Hematopoietic multipotent progenitor cell (in vitro differentiated cells): ENCODE measurements at regions not wholly inside any gene's neighbourhood (a gene's known extent, or its start where the extent isn't known, plus 50 kb on each side); places are given as distances from the start of the nearest gene placed in this dataset.
A peak's percentile ranks its signal among the peaks of the same experiment; 100 is the strongest.
"Not testable (repeated sequence)": the region's sequence is repeated elsewhere in the genome, so short reads cannot be mapped to it uniquely, and the experiment has no call there.

Experiments
- DNase-seq, 3 donors: peaks; one replicate each; pipeline ENCODE4 v3.0.0-alpha.2; 2011 to 2015; ENCODE audit warnings: low read depth in 2 of 3, low spot score in 2 of 3

DNA sequence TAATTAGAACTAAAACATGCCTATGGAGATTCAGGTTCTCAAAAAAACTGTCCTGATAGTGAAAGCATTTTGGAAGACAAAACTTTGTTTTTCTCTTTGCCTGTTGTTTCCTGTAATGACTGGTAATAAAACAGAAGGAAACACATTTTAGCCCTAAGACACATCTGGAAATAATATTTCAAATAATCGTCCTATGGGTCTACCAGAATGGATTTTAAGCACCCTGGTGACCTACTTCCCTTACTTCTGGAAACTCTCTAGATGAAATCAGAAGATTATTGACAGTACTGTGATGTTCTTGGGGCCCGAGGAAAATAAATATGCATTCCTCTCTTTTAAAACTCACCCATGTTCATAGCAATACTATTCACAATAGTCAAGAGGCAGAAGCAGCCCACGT, 110.1 kb upstream of the TLE4 start:
- DNase-seq, result peak in 1 of 3 donors; percentile 48

DNA sequence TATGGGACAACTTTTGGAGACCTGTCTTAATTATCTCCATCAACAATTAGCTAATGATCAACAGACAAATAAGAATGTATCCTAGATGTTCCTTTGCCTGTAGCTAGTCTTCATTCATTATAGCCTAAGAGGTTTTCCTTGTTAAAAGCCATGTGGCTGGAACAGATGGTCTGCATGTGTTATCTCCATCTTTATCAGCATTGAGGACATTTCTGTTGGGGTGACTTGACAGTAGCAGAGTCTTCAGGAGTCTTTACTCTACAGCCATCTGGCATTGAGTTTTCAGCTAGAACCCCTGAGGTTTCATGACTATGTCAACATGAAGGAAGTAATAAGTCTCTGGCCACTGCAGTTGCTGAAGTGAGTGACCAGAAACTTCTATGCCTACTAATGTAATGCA, 106.6 kb upstream of the TLE4 start:
- no peak for DNase-seq

DNA sequence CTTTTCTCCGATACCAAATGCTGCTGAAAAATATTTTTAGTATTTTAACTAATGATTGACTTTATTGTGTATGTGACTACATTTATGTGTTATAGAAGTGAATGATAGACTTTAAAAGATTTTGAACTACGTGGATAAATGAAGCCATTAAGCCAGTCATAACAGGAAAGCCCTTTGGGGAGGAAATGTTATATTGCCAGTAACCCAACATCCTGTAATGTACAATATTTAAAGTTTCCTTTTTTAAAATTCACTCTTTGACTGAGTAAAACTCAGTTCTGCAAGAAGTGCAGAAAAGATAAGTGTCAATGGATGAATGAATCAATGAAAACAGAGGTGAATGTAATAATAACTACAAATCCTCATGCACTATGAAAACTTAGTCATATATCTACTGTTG, 102.6 kb upstream of the TLE4 start:
- no peak for DNase-seq

DNA sequence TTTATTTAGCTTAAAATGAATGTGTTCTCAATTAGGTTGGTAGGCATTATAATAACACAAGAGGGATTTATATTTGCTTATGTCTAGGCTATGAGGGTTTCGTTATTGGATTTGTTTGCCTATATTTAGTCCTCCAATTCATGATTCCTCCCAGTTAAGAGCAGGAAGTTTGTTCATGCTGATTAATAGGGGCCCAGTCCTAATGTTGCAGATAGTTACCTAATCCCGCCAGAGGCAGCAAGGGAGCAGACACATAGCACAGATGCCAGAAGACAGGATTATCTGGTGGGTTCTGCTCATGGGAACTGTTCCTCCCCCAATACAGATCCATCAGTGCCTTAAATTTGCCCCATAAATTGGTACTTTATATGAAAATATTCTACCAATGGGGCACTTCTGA, 100.8 kb upstream of the TLE4 start:
- no peak for DNase-seq

DNA sequence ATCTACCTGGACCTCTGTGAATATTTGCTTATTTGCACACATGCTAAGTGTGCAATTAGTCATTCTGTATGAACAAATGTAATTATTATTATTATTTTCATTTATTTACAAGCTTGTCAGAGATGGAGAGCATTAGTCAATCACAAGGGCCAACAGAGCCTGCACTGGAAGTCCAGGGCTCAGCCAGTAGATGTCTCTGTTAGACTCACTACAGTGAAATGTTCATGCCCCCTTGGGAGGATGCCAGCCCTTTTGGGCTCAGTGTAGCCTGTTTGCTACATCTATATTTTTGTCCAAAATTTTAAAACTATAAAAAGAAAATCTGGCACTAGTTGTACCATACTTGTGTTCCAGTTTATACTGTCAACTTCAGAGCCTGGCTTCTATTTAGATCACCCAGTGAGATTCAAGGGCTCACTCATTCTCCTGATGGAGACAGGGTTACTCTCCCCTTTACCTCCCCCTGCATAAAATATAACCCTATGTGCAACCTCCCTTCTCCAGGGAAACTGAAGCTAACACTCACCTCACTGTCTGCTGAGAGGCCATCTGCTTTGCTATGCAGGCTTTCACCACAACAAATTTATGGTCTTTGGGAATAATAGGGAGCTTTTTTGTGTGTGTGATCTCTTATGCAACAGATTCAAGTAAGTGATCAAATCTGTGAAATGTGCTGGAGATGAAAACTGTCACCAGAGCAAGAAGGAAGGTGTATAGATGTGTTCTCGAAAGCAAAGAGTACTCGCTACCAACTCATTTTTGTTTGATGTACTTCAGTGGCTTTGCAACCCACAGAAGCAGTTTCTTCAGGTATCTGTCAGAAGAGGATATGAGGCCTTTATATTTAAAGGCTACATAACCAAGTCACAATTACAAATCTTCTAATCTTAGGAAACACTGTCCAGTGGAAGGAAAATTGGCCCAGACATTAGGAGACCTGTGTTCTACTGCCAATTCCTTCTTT, 99.9 kb upstream of the TLE4 start:
- peak in 2 of 3 donors; percentile 37 to 74 for DNase-seq

DNA sequence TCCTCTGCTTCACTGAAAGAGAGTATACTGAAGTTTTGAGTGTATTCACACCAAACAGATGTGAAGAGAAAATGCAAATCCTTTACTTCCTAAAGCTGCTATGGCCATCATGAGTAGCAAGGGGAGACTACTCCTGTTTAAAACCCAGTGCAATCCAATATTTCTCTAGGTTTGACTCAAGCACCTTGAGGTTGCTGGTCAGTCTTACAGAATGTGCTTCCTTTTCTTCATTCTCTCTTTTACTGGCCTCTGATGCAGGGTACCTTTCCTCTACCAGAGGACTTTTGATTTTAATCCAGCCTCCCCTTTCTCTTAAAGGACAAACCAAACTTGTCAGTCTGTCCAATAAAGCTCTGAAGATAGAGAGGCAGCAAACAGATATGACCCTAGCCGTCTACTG, 98.1 kb upstream of the TLE4 start:
- no peak for DNase-seq

DNA sequence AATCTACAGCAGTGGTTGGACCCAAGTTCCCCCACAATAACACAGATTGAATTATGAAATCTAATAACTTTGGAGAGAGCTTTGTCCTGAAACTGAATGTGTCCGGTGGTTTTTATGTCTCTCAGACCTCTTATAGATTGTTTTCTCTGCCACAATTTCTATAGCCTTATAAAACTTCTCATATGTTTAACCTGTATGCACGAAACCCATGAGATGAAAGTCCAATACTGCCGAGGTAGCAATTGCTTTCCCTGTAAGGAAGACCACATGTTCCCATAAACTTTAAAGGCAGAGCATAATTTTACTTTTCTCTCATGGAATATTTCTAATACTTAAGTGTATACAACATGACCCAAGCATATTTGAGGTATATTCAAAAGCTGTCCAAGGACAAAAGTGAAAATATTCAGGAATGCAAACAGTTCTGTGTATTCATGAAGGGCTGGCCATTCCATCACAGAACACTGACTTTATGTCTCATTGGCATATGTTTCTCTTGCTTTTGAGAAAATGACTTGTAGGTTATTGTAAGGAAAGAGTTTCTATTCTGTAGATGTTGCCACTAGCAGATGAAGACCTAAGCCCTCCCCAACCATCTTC, 94.4 kb upstream of the TLE4 start:
- no peak for DNase-seq

DNA sequence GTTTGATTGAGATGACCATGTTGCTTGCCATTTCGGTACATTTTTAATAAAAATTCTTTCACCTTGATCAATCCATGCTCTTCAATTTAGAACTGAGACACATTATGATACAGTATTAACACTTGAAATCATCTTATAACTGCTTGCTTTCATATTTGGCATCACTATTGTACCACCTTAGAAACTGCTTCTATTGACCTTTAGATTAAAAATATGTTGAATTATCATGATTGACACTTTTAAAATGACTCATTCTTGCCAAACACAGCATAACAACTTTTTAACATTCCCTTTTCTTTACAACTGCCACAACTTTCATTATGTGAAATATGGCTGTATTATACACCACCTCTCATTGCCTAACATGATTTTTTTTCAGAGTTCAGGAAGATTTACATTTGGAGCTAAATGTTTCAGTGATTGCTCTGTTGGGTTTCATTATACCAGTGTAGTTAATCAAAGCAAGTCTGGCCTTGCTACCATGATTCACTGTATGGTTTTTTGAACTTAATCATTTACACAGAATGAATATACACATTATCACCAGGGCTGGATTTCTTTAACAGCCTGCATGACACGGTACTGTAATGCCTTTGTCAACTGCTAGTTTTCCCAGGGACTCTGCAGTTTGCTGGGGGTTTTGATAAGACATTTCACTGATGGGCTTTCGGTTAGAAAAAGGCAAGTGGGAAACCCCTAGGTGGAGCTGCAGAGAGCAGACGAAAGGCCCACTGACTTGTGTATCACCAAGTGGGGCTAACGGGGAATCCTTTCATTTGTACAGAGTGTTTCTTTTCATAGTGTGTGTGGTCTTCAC, 93.6 kb upstream of the TLE4 start:
- DNase-seq, result peak in 2 of 3 donors; percentile 44 to 58

DNA sequence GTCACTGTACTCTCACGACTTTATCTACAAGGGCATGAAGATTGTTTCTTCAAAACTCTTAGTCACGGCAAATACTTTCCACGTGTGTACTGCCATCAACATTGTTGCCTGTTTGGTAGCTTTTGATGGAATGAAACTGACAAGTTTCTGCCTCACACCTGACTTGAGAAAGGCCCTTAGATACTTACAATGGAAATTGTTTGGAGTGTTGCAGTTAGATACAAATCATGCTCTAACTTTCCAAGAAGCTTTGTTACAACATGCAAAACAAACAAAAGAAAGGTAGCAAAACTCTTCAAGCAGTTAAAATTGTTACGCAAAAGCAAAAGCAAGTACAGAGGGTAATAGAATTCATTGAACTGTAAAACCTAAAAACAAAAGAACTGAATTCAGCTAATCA, 91.1 kb upstream of the TLE4 start:
- DNase-seq, result no peak

DNA sequence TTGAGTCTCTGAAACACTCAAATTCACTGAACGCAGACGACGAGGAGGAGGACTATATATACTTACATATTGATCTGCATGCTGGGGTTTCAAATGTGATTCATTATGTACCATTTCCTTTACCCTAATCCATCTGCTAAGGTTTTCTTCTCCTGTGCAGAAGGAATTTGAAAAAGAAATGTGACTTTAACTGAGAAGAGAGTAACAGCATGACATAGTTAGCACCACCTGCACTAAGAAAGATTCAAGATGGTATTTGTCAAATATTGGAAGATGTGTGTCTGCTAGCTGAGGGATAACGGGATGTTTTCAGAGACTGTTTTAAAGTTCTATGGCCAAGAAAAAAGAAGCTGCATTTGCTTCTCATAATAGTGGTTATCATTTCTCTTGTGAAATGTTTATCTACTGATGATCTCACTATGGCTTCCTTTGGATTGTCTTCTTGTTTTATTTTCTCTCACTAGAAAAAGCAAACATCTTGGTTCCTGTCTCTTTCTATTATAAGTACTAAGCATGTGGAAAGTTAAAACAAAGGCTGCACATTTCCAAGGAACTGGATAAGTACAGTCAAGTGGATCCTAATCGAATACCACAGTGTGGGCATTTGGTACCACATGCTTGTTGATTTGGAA, 89.8 kb upstream of the TLE4 start:
- no peak for DNase-seq

DNA sequence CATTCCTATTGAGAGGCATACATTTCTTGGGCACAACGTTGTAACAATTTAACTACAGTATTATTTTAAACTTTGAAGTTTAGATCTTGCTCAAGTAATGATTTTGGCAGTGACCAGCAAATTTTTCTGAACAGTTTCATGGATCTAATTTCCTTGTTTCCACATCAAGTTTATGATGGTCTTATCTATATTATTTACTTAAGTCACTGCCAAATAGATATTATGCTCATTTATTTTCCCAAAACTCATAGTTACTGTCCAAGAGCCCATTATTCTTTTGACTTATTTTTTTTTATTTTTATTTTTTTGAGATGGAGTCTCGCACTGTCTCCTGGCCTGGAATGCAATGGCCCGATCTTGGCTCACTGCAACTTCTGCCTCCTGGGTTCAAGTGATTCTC, 86.5 kb upstream of the TLE4 start:
- DNase-seq, result no peak

DNA sequence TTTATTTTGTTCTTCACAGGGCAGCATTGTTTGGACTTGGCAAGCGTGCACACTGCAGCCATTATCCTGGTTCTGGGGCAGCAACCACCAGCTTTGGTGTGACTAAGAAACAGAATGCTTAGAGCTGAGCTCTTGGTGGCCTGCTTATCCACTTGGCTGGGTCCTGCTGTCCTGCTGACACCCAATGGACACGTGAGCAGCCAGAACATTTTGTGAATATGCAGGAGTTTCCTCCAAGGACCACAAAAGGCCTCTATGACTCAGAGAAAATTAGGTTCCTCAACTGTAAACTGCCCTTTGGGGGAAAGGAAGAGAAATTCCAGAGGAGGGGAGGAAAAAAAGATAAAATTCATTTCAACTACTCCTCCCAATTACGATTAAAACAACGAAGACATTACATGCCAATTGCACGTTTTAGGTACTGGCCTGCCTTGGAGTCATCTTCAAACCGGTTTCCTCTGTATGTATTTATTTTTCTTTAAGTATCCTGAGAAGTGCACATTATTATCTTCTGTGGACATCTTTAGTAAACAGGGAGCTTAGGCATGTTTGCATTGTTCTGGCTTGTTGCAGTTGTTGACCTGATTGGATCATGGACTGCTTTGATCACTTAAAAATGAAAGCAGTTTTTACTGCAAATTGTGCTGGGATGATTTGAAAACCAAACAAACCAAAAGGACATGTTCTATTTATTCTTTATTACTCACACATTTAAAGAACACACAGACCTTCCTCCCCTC, 82.3 kb upstream of the TLE4 start:
- peak in 1 of 3 donors; percentile 11 for DNase-seq

DNA sequence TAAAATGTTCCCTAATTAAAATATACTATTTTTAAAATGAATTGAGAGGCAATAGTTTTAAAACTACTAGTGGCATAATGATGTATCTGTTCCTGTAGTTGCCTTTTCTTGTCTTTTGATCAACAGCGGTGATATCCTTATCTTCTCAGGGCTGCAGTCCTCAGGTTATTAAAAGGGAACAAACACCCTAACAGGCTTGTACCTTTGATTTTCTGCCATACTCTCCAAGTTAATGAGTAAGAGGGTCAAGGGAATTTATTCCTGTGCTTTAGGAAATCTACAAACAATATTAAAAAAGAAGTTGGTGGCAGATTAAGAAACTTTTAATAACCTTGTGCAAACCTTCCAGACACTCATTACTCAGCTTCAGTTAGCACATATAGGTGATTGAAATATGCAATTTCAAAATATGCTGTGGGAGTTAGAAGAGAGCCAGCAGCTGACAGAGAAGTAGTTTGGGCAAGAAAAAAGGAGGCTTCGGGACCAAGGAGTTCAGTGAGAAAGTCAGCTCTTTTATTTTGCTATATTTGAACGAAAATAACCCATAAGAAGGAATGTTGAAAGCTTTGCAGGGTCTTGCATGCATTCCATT, 81.0 kb upstream of the TLE4 start:
- DNase-seq, result no peak

DNA sequence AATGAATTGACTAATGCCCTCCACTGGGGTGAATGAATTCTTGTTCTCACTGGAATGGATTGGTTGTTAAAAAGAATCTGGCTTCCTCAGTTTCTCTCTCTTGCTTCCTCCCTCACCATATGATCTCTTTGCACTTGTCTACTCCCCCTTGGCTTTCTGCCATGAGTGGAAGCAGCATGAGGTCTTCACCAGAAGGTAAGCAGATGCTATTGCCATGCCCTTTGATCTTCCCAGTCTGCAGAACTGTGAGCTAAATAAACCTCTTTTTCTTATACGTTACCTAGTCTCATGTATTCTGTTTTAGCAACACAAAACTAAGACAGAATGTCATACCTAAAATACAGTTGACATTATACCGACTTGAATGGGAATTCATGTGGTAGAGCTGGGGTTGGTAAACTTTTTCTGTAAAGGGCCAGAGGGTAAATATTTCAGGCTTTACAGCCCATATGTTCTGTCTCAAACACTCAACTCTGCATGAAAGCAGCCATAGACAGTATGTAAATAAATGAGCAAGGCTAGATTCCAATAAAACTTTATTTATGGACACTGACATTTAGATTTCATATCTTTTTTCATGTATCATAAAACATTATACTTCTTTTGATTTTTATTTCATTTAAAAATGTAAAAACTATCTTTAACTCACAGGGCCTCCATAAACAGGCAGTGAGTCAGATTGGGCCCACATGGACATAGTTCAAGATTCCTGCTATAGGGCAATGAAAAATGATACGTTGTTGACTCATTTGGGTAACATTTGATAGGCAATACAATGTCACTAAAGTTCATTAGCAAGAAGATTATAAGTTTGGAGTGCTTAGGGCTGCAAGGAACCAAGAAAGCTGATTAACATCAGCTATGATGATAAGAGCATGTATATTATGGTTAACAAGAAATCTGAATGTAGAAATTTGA, 79.4 kb upstream of the TLE4 start:
- DNase-seq, result no peak

DNA sequence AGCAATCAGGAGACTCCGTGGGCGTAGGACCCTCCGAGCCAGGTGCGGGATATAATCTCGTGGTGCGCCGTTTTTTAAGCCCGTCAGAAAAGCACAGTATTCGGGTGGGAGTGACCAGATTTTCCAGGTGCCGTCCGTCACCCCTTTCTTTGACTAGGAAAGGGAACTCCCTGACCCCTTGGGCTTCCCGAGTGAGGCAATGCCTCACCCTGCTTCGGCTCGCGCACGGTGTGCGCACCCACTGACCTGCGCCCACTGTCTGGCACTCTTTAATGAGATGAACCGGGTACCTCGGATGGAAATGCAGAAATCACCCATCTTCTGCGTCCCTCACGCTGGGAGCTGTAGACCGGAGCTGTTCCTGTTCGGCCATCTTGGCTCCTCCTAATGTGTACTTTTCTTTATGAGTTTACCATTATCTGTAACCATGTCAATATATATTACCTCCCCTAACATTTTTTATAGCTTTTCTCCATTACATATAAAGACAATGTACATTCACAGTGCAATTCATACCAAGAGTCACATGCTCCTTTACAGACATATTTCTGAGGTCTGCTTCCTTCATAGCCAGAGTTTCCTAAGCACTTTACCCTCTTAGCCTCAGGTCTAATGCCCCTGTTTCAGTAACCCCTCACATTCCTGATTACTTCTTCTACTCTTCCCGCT, 71.4 kb upstream of the TLE4 start:
- not testable (repeated sequence) for DNase-seq

DNA sequence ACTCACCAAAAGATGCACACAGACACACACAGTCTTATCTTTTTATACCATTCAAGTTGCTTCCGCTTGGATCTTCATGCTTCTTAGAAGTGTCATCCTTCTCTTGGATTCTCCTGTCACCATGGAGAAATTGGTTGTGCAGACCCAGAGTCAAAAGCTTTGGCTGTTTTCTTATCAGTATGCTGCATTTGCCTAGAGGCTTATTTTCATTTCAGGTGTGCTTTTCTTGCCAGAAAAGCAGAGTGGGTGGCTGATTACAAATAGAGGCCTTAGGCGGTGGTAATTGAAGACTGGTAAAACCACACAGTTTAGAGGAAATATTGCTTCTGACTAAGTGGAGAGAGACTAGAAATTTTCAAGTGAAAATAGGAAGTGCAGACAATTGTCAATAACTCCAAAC, 70.2 kb upstream of the TLE4 start:
- no peak for DNase-seq

DNA sequence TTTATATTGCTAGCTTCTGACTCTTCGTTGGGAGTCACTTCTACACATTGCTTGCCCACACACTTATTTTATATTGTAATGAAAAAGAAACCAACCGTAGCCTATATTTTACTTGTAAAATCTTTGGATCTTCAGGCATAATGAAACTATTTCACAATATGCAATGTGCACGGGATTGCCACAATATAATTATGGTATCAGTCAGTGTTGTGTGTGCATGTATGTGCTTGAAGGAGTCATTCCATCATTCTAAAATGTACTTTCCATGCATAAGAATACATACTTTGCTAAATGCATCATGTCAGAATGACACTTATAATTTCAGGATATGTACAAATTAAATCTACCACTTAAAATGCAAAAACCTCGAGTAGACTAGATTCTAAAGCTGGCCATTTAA, 64.0 kb upstream of the TLE4 start:
- no peak for DNase-seq

DNA sequence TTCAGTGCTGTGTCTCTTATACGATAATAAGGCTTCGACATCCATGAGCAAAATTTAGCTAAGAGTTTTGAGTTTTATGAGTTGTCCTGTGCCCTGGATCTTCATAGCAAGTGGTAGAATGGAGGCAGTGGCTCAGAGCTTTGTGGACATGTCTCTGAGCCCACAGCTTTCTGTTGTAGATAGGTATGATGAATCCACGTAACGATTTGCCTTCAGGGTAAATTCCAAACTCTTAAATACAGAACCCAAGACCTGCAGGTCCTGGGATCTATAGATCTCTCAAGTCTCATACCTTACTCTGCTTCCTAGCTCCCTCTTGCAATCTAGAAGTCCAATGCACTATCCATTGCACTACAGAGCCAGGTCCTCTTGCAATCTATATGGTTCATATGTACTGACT, 59.5 kb upstream of the TLE4 start:
- no peak for DNase-seq
